Choroid plexus epithelial cell (primary cell): ENCODE measurements at regions not wholly inside any gene's neighbourhood (a gene's known extent, or its start where the extent isn't known, plus 50 kb on each side); places are given as distances from the start of the nearest gene placed in this dataset.

Source experiments
- DNase-seq: peaks from one replicate; pipeline ENCODE4 v3.0.0-alpha.2; 2010; ENCODE audit warnings: low read depth
- H3K4me3 ChIP-seq: 2 replicates; pipeline ENCODE4 v1.5.1; 2011; ENCODE audit warnings: low read depth, mild to moderate bottlenecking, control low read depth, low read length, moderate library complexity
- TF ChIP-seq, protein P1 (sequence below): conservative IDR thresholded peaks from 2 replicates; pipeline ENCODE4 v1.5.1; 2011; ENCODE audit warnings: low read depth, mild to moderate bottlenecking, control low read depth, inconsistent platforms, low read length, moderate library complexity

GRCh38 chr18:55088561-55088960, 129.3 kb upstream of the CCDC68 start:
- H3K4me3 ChIP-seq = no peak overlapping the region
- DNase-seq = peak; percentile 17
- TF ChIP-seq, protein P1, sequence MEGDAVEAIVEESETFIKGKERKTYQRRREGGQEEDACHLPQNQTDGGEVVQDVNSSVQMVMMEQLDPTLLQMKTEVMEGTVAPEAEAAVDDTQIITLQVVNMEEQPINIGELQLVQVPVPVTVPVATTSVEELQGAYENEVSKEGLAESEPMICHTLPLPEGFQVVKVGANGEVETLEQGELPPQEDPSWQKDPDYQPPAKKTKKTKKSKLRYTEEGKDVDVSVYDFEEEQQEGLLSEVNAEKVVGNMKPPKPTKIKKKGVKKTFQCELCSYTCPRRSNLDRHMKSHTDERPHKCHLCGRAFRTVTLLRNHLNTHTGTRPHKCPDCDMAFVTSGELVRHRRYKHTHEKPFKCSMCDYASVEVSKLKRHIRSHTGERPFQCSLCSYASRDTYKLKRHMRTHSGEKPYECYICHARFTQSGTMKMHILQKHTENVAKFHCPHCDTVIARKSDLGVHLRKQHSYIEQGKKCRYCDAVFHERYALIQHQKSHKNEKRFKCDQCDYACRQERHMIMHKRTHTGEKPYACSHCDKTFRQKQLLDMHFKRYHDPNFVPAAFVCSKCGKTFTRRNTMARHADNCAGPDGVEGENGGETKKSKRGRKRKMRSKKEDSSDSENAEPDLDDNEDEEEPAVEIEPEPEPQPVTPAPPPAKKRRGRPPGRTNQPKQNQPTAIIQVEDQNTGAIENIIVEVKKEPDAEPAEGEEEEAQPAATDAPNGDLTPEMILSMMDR = no peak

GRCh38 chr18:55088000-55088401, 128.7 kb upstream of the CCDC68 start:
- no peak overlapping the region for H3K4me3 ChIP-seq
- TF ChIP-seq, protein P1 = no peak
- no peak for DNase-seq

- TF ChIP-seq, protein P1 = no peak
- H3K4me3 ChIP-seq = no peak overlapping the region
- DNase-seq = no peak
Observed at GRCh38 chr18:55086906-55087305, 127.6 kb upstream of the CCDC68 start.

DNA sequence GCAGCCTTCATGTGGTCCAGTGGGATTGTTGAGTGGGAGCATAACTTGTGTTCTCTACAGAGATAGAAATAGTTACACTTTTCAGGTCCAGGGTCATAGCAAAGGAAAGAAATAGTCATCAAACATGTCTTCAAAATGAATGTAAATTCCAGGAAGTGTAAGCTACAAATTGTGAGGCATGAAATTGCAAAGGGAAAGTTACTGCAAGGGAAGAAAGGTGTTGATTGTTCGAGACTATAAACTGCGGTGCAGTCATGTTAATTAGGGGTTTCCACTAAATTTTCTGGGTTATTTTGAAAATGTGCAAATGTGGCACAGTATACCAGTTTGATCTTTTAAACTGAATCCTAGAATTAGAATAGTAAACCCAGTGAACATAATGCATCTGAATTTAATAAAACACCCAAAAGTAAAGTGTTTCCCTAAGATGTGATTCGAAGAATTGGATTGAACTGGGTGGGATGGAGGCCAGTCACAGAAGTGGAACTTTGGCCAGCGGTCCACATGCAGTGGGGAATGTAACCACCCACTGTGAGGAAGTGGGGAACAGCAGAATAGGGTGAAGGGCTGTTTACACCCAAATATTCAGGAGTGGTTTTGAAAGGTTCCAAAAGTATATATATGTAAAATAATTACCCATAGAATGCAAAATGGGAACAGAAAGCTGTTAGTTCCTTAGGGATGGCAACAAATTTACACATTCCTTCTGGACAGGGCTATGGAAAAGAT, 126.5 kb upstream of the CCDC68 start:
- no peak overlapping the region for H3K4me3 ChIP-seq
- DNase-seq = no peak
- TF ChIP-seq, protein P1 = no peak

DNA sequence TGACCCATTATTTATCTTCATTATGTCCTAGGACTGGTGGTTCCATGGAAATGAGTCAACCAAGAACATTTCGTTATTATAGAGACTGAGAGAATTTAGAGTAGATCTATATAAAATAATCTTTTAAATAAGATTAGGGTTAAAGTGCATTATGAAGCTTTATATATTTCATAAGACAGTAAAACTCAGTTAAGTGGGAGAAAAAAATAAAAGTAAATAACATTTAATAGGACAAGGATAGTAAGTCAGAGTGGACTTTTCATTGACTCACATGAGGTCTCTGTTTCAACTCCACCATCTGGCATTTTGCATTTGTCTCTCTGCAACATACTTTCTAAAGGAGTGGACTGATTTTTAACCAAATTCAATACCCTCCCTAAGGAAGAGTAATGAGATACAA, 125.3 kb upstream of the CCDC68 start:
- DNase-seq = no peak
- TF ChIP-seq, protein P1 = no peak
- no peak overlapping the region for H3K4me3 ChIP-seq

DNA sequence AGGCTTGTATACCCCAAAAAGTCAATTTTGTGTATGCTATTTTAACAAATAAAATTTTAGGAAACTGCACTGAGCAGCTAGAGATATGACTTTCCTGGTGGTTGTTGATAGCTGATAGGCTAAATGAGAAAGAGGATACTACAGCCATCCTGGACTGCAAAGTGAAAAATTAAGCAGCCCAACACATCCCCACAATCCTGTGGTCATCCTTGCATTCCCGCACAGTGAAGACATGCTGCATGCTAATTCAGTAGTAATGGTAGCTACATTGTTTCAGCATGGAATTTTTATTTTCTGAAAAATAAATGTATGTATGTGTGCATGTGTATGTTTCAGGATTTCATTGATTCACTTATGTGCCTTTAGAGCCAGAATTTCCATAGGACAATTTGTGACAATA, 124.2 kb upstream of the CCDC68 start:
- DNase-seq = peak; percentile 58
- H3K4me3 ChIP-seq = no peak overlapping the region
- TF ChIP-seq, protein P1 = no peak
